HG03066 (cell line): ENCODE measurements at regions not wholly inside any gene's neighbourhood (a gene's known extent, or its start where the extent isn't known, plus 50 kb on each side); places are given as distances from the start of the nearest gene placed in this dataset.
"Not testable (repeated sequence)": the region's sequence is repeated elsewhere in the genome, so short reads cannot be mapped to it uniquely, and the experiment has no call there.

Experiments
- ATAC-seq: cut with Tn5 transposase; IDR thresholded peaks from one replicate; pipeline ENCODE4 v1.9.1; 2021; ENCODE audit warnings: low read depth; ENCODE audit not compliant: unreplicated experiment

GRCh38 chrX:87924619-87925018, 407.0 kb downstream of the KLHL4 start:
- ATAC-seq = no peak

DNA sequence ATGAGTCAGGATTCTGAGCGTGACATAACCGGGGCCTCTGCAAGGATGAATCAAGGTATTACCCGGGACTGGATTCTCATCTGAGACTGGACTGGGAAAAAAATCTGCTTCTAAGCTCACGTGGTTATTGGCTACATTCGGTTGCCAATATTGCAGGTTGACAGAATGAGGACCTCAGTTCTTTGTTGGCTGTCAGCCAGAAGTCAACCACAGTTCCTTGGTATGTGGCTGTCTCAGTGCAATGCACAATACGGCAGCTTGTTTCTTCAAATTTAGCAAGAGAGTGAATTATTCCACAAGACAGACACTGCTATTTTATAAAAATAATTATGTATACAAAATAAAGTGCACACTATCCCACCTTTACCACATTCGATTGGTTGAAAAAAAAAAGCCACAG, 424.2 kb downstream of the KLHL4 start:
- ATAC-seq = no peak

DNA sequence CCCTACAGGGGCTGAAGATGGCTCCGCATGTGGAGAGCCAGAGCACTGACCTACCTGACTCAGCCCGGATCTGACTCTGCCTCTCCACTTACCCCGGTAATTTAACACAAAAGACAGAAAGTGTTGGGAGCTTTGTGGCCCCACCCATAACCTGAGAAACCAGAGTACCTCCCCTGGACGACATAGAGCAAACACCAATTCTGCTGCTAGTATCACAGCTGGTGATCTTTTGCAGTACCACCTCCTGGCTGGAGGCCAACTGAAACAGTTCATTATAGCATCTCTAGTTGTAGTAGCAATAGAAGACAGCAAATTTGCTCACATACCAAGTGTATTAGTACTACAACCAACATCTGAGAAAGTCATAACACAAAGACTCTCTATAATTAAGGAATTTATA, 443.9 kb downstream of the KLHL4 start:
- no peak for ATAC-seq

DNA sequence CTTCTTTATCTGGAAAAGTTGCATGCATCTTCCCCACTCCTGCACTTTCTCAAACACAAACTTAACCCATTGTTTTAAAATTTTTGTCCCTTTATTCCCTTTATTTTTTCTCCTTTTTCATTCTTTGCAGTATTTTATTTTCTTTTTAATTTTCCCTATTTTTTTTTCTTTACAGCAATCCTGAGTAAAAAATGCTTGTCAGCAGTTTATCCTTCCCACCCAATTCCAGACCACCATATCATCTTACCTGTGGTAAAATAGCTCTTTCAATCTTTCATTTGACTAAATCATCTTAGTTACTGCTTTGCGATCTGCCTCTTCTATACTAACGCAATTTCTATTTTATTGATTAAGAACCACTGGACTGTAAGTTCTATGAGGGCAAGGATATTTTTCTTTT, 450.5 kb downstream of the KLHL4 start:
- ATAC-seq = no peak

GRCh38 chrX:87972121-87972520, 454.5 kb downstream of the KLHL4 start:
- ATAC-seq = not testable (repeated sequence)

- no peak for ATAC-seq
Observed at GRCh38 chrX:87975365-87975764, 457.8 kb downstream of the KLHL4 start.

DNA sequence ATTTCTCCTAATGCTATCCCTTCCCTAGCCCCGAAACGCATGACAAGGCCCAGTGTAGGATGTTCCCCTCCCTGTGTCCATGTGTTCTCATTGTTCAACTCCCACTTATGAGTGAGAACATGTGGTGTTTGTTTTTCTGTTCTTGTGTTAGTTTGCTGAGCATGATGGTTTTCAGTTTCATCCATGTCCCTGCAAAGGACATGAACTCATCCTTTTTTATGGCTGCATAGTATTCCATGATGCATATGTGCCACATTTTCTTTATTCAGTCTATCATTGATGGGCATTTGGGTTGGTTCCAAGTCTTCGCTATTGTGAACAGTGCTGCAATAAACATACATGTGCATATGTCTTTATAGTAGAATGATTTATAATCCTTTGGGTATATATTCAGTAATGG, 490.3 kb downstream of the KLHL4 start:
- not testable (repeated sequence) for ATAC-seq

GRCh38 chrX:88024022-88024421, 506.4 kb downstream of the KLHL4 start:
- ATAC-seq = no peak

DNA sequence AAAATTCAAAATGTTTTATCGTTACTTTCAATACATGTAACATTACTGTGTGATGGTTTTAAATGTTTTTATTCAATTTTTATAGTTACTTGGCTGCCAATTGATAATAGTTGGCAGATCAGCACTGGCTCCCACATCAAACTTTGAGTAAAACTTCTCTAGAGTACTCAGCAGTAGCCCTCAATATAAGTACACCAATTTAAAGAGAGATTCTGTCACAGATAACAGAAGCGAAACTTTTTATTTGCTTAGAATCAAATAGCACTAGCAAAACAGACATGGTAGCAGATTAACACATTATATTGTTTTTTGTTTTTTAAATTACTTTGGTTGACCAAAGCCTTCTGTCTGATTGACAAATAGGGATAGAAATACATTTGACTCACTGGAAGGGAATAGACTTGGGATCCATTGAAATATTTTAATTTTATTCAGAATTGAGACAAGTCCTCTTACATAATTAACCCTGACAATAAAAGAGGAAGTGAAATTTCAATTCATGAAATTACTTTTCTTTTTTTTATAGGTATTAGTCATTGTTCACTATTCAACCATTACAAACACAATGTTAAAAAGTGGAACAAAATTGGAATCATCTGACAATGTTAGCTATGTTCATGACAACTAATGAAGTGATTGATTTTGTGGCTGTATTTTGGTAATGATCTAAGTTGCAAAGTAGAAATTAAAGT, 554.9 kb downstream of the KLHL4 start:
- ATAC-seq = no peak

DNA sequence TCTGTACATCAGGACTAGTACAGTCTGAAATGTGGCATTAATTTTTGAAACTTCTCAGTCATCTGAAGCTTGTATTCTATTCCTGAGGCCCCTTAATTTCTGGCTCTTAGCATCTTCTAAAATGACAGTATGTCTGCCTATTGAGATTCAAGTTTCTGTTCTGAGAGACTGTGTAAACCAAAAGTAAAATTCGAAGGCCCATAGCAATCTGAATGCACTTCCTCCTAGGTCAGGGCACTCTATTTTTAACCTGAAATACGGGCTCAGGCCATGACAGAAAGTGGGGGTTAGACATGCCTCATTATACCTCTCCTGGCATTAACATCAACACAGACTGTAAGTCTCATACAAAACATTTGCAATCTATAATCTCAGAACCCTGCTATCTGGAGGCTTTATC, 584.4 kb downstream of the KLHL4 start:
- no peak for ATAC-seq

DNA sequence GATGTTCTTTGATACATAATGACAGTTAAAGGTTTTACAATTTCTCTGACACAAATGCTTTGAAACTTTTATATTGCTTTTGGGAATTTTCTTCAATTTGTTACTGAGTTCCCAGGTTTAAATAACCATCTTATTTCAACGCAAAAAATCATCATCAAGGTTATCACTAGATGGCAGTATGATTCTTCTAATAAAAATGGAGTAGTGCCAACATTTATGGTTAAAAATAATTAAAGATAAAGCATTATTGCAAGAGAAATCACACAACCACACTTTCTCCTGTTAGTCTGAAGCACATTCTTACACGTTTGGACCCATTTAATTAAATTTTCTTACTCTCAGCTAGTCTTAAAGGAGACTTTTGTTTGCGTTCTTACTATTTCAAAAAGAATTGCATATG, 611.3 kb upstream of the CPXCR1 start:
- no peak for ATAC-seq

DNA sequence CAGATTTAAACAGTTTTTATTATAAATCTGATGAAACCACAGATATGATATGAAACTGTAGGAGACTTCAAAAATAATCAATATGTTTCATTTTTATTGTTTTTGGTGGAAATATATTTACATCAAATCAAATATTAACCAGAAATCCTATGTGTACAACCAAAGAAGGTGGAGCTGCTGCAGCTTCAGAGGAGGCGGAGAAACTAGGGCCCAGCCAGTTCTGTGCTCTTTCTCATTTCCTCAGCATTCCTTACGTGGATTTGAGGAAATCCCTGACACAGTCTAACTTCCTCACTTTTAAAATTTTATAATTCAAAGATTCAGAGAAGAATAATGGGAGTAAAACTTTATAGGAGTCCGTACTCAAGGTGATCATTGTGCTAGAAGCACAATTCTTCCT, 610.7 kb upstream of the CPXCR1 start:
- no peak for ATAC-seq

DNA sequence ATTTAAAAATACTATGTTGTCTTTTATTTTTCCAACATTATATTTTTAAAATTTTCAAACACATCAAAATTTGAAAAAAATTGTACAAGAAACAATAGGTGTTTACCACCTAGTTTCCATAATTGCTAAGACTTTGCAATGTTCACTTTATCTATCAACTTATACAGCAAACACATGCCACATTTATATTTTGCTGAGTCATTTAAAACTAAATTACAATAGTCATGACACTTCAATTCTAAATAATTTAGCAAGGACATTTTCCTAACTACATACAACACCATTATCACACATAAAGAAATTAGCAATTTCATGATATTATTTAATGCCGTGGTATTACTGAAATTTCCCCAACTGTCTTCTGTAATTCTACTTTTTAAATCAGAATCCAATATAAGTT, 600.4 kb upstream of the CPXCR1 start:
- no peak for ATAC-seq

DNA sequence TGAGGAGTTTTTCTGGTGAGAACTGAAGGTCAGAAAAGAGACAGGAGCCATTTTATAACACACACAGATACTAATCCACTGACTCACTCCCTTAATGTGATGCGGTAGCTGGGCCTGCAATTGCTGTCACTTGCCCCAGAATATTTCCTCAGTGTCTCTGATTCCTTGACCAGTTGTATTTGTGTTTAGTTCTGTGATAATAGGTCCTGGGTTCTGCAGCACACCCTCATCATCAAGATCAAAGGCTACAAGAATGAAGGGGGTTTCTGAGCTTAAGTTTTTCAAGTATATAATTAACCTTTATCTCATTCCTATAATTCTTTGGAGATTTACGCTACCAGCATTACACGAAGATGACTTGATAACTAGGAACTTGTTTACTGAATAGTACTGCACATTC, 576.5 kb upstream of the CPXCR1 start:
- ATAC-seq = no peak

DNA sequence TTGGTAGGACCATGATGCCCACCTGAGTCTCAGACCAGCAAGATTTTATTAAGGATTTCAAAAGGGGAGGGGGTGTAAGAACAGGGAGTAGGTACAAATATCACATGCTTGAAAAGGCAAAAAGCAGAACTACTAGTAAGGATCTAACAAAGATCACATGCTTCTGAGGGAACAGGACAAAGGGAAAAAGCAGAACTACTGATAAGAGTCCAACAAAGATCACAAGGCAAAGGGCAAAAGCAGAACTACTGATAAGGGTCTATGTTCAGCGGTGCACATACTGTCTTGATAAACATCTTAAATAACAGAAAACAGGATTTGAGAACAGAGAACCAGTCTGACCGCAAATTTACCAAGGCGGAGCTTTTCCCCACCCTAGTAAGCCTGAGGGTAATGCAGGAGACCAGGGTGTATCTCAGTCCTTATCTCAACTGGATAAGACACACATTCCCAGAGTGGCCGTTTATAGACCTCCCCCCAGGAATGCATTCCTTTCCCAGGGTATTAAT, 573.0 kb upstream of the CPXCR1 start:
- not testable (repeated sequence) for ATAC-seq

- ATAC-seq = no peak
Observed at GRCh38 chrX:88202149-88202548, 544.9 kb upstream of the CPXCR1 start.

DNA sequence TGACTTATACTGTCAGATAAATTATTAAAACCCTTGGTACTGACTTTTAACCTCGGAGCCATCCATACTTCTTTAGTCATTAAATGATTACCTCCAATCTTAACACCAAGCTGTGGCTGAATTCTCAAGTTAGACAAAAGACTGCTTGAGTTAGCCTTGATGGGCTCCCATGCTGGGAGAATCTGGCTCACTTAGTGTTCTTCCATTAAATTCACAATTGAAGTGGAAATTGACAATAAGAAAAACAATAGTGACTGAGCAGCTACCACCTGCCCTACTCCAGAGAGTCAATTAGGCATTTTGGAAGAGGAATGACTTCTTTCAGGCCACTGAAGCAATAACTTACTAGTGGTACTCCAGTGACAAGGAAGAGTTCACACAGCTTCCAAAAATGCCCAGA, 503.0 kb upstream of the CPXCR1 start:
- no peak for ATAC-seq

- no peak for ATAC-seq
Observed at GRCh38 chrX:88284844-88285243, 462.2 kb upstream of the CPXCR1 start.

DNA sequence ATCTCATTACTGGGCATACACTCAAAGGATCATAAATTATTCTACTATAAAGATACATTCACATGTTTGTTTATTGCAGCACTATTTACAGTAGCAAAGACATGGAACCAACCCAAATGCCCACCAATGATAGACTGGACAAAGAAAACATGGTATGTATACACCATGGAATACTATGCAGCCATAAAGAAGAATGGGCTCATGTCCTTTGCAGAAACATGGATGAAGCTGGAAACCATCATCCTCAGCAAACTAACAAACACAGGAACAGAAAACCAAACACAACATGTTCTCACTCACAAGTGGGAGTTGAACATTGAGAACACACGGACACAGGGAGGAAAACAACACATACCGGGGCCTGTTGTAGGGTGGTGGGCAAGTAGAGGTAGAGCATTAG, 433.1 kb upstream of the CPXCR1 start:
- not testable (repeated sequence) for ATAC-seq

- no peak for ATAC-seq
Observed at GRCh38 chrX:88325634-88326033, 421.4 kb upstream of the CPXCR1 start.

DNA sequence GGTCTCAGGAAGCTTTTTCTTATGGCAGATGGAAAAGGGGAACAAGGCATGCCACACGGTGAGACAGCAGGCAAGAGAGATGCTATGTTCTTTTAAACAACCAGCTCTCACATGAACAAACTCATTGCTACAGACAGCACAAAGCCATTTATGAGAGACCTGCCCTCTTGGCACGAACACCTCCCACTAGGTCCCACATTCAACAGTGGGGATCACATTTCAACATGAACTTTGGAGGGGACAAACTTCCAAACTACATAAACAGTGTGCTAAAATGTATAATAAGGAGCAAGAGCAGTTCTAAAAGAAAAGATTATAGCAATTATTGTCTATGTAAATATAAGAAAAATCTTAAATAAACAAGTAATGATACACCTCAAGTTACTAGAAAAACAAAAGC, 391.8 kb upstream of the CPXCR1 start:
- ATAC-seq = no peak

DNA sequence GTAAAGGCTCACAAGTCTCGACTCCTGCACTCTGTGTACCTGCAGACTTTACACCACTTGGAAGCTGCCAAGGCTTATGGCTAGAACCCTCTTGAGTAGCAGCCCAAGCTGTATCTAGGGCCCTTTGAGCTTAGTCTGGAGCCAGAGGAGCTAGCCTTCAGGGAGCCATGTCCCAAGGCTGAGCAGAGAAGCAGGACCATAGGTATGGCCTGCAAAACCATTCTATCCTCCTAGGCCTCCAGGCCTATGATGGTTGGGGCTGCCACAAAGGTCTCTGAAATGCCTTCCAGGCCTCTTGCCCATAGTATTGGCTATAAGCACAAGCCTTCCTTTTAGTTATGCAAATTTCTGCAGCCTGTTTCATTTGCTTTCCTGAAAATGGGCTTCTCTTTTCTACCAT, 380.7 kb upstream of the CPXCR1 start:
- no peak for ATAC-seq

DNA sequence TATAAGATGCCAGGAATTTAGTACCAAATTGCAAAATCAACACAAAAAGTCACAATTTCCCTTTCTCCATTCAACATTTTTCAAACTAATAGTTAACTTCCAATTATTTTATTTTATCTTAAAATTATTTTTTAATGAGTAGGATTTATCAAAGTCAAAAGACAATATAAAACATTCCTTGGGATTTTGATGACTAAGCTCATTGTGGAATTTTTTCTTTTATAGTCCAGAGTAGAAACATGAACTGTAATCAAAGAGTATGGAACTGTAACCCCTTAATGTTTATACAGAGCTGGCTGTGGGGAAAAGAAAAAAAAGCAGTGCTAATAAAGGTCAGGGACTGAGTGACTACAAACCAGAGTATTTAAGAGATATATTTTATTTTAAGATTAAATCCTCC, 368.6 kb upstream of the CPXCR1 start:
- ATAC-seq = no peak
